ENCODE measurements at regions not wholly inside any gene's neighbourhood (a gene's known extent, or its start where the extent isn't known, plus 50 kb on each side); places are given as distances from the start of the nearest gene placed in this dataset.

DNA sequence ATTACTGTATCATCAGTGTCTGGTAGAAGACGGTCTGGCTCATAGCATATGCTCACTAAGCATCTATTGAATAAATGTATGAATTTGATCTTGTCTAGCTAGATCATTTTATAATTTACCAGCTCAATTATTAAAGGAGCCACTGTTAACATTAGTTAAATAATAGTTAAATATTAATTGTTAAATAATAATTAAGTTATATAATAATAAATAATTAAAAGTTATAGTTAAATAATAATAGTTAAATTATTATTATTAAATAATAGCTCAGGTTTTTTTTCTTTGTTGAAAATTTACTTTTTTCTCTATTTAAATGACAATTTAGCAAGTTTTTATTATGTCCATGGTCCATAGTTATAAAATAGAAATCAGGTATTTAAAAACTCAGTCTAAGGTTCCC is 274.4 kb downstream of the OXSM start:
- Histone ChIP-seq H3K36me3 (no peaks in the 10 kb centered on the region), H3K9me3 (no peaks in the 10 kb centered on the region), H3K27me3 (ENCODE audit: low read depth) (no peaks in the 10 kb centered on the region), H3K4me3 (no peak overlapping the region), H3K4me1 (no peaks in the 10 kb centered on the region), H3K27ac (no peak overlapping the region)
- intact Hi-C loops (cut with DNase I), result no loop called here
- TF ChIP-seq, protein P1, sequence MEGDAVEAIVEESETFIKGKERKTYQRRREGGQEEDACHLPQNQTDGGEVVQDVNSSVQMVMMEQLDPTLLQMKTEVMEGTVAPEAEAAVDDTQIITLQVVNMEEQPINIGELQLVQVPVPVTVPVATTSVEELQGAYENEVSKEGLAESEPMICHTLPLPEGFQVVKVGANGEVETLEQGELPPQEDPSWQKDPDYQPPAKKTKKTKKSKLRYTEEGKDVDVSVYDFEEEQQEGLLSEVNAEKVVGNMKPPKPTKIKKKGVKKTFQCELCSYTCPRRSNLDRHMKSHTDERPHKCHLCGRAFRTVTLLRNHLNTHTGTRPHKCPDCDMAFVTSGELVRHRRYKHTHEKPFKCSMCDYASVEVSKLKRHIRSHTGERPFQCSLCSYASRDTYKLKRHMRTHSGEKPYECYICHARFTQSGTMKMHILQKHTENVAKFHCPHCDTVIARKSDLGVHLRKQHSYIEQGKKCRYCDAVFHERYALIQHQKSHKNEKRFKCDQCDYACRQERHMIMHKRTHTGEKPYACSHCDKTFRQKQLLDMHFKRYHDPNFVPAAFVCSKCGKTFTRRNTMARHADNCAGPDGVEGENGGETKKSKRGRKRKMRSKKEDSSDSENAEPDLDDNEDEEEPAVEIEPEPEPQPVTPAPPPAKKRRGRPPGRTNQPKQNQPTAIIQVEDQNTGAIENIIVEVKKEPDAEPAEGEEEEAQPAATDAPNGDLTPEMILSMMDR (IDR thresholded peaks at IDR 0.05), result no peak
- DNase-seq (no peak), ATAC-seq (no peak)

DNA sequence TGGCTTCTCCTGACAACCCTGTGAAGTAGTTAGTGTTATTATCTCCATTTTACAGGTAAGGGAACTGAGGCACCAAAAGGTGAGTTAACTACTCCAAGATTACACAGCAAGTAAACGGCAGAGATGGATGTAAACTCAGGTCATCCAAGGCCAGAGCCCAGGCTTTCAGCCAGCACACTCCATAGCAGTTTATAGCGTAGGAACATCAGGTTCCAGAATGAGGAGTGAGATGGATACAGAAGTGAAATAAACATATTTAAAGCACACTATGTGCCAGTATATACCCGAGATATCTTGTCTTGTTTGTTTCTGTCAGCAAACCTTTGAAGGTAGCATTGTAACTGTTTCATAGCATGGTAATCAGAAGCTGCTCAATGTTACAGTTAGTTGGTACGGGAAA is 279.0 kb downstream of the OXSM start:
- H3K4me1 ChIP-seq, result no peaks in the 10 kb centered on the region
- no peak overlapping the region for H3K4me3 ChIP-seq
- DNase-seq (no peak), ATAC-seq (no peak)
- TF ChIP-seq, protein P1 (IDR thresholded peaks at IDR 0.05), result no peak
- no peaks in the 10 kb centered on the region for H3K9me3 ChIP-seq
- H3K36me3 ChIP-seq, result no peaks in the 10 kb centered on the region
- H3K27me3 ChIP-seq (ENCODE audit: low read depth), result no peaks in the 10 kb centered on the region
- H3K27ac ChIP-seq, result no peak overlapping the region
- intact Hi-C loops (cut with DNase I), result no loop called here

DNA sequence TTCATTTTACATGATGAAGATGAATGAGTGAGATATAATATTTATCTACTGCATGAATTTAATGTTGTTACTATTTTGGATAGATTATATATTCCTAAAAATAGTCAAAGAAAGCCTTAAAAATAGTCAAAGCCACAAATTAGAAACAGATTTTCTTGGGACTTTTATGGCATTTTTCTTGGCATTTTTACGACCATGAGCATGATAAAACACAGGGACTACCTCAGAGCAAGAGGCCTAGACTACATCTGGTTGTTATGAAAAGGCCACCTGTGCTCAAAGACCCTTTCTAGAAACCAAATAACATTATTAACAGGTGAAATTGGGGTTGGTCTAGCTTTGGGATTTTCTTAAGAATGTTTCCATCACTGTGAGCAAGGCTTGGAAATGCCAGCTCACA is 281.0 kb downstream of the OXSM start:
- ATAC-seq (no peak), DNase-seq (no peak)
- Histone ChIP-seq H3K27ac (no peak overlapping the region), H3K36me3 (no peaks in the 10 kb centered on the region), H3K9me3 (no peaks in the 10 kb centered on the region), H3K4me3 (no peak overlapping the region), H3K4me1 (no peaks in the 10 kb centered on the region), H3K27me3 (ENCODE audit: low read depth) (no peaks in the 10 kb centered on the region)
- TF ChIP-seq, protein P1 (IDR thresholded peaks at IDR 0.05), result no peak
- intact Hi-C loops (cut with DNase I), result no loop called here

DNA sequence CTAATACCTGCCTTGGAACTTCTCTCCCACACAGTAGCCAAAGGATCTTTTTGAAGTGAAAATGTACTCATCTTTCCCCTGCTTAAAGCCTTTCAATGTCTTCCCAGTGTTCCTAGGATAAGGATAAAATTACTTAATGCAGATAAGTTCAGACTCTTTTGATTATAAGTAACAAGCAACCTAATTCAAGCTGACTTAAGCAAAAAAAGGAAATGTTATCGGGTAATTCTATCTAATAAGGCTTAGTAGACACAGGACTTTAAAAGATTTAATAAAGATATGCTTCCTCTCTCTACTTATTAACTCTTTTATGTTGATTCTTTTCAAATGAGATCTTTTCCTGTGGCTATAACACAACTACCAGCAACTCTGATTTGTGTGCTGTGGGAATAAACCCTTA is 284.2 kb downstream of the OXSM start:
- no peak overlapping the region for H3K4me3 ChIP-seq
- TF ChIP-seq, protein P1 (IDR thresholded peaks at IDR 0.05), result no peak
- intact Hi-C loops (cut with DNase I), result no loop called here
- DNase-seq, result no peak
- H3K27me3 ChIP-seq (ENCODE audit: low read depth), result no peaks in the 10 kb centered on the region
- no peaks in the 10 kb centered on the region for H3K9me3 ChIP-seq
- no peaks in the 10 kb centered on the region for H3K4me1 ChIP-seq
- no peak for ATAC-seq
- H3K27ac ChIP-seq, result no peak overlapping the region
- H3K36me3 ChIP-seq, result no peaks in the 10 kb centered on the region

DNA sequence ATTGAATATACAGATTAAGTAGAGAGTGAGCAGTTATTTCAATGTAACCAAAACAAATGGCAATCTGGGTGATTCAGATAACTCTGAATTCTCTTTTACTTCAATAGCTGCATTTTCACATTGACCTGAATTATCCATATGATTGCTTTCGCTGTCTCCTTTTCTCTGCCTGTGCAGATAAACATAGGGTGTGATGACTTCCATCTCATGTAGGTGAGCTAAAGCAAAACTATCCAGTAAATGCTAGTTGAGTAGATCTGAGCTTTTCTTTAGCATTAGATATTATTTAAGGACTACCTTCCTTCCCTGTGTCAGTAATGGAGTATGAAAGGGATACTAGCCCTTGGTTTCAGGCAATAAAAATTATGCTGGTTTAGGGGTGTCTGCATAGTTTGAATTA is 288.6 kb downstream of the OXSM start:
- Histone ChIP-seq H3K36me3 (no peaks in the 10 kb centered on the region), H3K27ac (no peak overlapping the region), H3K4me1 (no peaks in the 10 kb centered on the region), H3K9me3 (no peaks in the 10 kb centered on the region), H3K4me3 (no peak overlapping the region), H3K27me3 (ENCODE audit: low read depth) (no peaks in the 10 kb centered on the region)
- TF ChIP-seq, protein P1 (IDR thresholded peaks at IDR 0.05), result no peak
- no peak for DNase-seq
- no peak for ATAC-seq
- intact Hi-C loops (cut with DNase I), result no loop called here

DNA sequence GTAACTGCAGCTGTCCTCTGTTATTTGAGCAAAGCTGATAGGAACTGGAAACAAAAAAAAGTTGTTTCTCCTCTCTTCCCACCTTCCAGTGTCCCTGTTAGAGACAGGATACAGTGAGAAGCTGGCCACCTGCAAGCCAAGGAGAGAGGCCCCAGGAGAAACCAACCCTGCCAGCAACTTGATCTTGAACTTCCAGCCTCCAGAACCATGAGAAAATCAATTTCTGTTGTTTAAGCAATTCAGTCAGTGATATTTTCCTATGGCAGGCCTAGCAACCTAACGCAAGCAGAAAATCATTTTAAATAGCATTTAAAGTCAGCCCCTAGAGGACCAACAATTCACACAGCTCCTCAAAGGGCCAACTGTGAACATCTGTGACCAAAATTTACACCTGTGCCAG is 291.3 kb downstream of the OXSM start:
- no peak overlapping the region for H3K27ac ChIP-seq
- intact Hi-C loops (cut with DNase I), result no loop called here
- no peaks in the 10 kb centered on the region for H3K27me3 ChIP-seq (ENCODE audit: low read depth)
- H3K36me3 ChIP-seq, result no peaks in the 10 kb centered on the region
- H3K4me1 ChIP-seq, result no peaks in the 10 kb centered on the region
- H3K4me3 ChIP-seq, result no peak overlapping the region
- ATAC-seq, result no peak
- TF ChIP-seq, protein P1 (IDR thresholded peaks at IDR 0.05), result no peak
- no peak for DNase-seq
- H3K9me3 ChIP-seq, result no peaks in the 10 kb centered on the region
